A673 (cell line): ENCODE measurements at regions not wholly inside any gene's neighbourhood (a gene's known extent, or its start where the extent isn't known, plus 50 kb on each side); places are given as distances from the start of the nearest gene placed in this dataset.

Experiments
- EZH2 ChIP-seq: fragments of 200-600 bp; sonication (generic); IDR thresholded peaks from 2 replicates; pipeline ENCODE4 v1.6.1; 2017; ENCODE audit warnings: borderline replicate concordance, low read depth, mild to moderate bottlenecking, mixed read lengths, antibody characterized with exemption, low read length; ENCODE audit not compliant: poor library complexity, severe bottlenecking
- TF ChIP-seq, protein P1 (sequence below): fragments of 300-800, 200-600 bp; sonication (generic); conservative IDR thresholded peaks from 2 replicates; pipeline ENCODE4 v1.5.1; 2017; ENCODE audit warnings: low read depth, mild to moderate bottlenecking, antibody characterized with exemption, low read length, moderate library complexity, mixed read lengths

DNA sequence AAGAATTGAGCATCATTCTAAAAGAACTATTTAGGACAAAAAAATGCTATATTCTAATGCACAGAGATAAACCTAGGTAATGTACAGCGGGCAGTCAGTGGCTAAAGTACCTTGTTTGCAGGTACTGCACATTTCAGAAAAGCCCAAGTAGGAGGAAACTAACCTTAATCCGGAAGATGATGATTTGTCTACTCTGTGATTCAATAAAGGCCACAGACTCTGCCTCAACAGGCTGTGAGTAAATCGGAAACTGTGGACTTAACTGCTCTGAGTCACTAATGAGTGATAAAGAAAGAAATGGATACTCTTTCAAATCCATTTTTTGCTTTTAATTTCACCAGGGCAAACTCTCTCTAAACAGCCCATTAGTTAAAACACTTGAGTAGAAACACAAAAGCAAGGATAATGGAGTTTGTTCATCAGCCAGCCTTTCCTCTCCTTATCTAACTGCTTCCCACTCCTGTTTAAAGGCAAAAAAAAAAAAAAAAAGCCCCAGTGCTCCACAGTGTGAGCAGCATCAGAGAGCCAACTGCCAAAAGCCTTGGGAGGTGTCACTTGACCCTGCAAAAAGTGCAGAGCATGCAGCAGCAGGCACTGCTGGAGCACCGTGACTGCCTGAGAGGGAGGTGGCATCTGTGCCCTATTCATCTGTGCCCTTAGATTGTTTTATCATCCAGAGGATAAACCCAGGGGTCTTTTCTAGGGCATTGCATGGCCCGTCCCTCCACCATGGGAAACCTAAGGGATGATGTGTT lies 187.7 kb downstream of the SATB1 start:
- TF ChIP-seq, protein P1, sequence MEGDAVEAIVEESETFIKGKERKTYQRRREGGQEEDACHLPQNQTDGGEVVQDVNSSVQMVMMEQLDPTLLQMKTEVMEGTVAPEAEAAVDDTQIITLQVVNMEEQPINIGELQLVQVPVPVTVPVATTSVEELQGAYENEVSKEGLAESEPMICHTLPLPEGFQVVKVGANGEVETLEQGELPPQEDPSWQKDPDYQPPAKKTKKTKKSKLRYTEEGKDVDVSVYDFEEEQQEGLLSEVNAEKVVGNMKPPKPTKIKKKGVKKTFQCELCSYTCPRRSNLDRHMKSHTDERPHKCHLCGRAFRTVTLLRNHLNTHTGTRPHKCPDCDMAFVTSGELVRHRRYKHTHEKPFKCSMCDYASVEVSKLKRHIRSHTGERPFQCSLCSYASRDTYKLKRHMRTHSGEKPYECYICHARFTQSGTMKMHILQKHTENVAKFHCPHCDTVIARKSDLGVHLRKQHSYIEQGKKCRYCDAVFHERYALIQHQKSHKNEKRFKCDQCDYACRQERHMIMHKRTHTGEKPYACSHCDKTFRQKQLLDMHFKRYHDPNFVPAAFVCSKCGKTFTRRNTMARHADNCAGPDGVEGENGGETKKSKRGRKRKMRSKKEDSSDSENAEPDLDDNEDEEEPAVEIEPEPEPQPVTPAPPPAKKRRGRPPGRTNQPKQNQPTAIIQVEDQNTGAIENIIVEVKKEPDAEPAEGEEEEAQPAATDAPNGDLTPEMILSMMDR = no peak
- TF ChIP-seq EZH2 = no peak
